ENCODE measurements at regions not wholly inside any gene's neighbourhood (a gene's known extent, or its start where the extent isn't known, plus 50 kb on each side); places are given as distances from the start of the nearest gene placed in this dataset.

DNA sequence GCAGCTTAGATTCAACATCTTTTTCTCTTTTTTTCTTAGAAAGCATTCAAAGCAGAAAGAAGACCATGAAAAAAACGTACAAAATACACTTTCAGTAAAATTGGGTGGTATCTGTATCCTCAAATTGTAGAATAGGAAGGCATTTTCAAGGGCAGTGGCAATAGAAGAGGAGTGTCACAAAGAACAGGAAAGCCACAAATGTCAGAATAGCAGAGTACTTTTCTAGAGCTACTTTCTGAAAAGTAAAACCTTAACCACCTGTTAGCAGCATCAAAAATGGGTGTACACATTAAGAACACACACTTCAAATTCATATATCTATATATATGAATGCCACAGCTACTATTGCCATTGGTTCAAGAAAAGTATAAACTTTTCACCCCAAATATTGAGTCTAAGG lies 412.1 kb upstream of the DCN start:
- no peak overlapping the region for H3K4me3 Mint-ChIP-seq
- H3K27ac Mint-ChIP-seq = no peak overlapping the region
- TF ChIP-seq, protein P1, sequence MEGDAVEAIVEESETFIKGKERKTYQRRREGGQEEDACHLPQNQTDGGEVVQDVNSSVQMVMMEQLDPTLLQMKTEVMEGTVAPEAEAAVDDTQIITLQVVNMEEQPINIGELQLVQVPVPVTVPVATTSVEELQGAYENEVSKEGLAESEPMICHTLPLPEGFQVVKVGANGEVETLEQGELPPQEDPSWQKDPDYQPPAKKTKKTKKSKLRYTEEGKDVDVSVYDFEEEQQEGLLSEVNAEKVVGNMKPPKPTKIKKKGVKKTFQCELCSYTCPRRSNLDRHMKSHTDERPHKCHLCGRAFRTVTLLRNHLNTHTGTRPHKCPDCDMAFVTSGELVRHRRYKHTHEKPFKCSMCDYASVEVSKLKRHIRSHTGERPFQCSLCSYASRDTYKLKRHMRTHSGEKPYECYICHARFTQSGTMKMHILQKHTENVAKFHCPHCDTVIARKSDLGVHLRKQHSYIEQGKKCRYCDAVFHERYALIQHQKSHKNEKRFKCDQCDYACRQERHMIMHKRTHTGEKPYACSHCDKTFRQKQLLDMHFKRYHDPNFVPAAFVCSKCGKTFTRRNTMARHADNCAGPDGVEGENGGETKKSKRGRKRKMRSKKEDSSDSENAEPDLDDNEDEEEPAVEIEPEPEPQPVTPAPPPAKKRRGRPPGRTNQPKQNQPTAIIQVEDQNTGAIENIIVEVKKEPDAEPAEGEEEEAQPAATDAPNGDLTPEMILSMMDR (IDR thresholded peaks at IDR 0.05) = no peak
- H3K27me3 Mint-ChIP-seq (ENCODE audit: insufficient read depth) = no peaks in the 10 kb centered on the region; the same call in 1 of the 2 replicates
- no peaks in the 10 kb centered on the region for H3K36me3 Mint-ChIP-seq (ENCODE audit: low read depth)
- no peak for DNase-seq
- no peaks in the 10 kb centered on the region; the same call in 1 of the 2 replicates for H3K9me3 Mint-ChIP-seq
- H3K4me1 Mint-ChIP-seq (ENCODE audit: low read depth) = no peaks in the 10 kb centered on the region

- H3K9me3 Mint-ChIP-seq = no peaks in the 10 kb centered on the region
- TF ChIP-seq, protein P1 (IDR thresholded peaks at IDR 0.05) = no peak
- no peak overlapping the region for H3K4me3 Mint-ChIP-seq
- no peaks in the 10 kb centered on the region for H3K4me1 Mint-ChIP-seq (ENCODE audit: low read depth)
- no peak overlapping the region for H3K27ac Mint-ChIP-seq
- no peaks in the 10 kb centered on the region for H3K36me3 Mint-ChIP-seq (ENCODE audit: low read depth)
- H3K27me3 Mint-ChIP-seq (ENCODE audit: insufficient read depth) = no peaks in the 10 kb centered on the region
- no peak for DNase-seq
These were observed 409.0 kb upstream of the DCN start for GRCh38 chr12:91591639-91591987.

- H3K27ac Mint-ChIP-seq = no peak overlapping the region
- DNase-seq = no peak
- no peak overlapping the region for H3K4me3 Mint-ChIP-seq
- no peaks in the 10 kb centered on the region for H3K27me3 Mint-ChIP-seq (ENCODE audit: insufficient read depth)
- no peaks in the 10 kb centered on the region for H3K9me3 Mint-ChIP-seq
- H3K4me1 Mint-ChIP-seq (ENCODE audit: low read depth) = no peaks in the 10 kb centered on the region
- TF ChIP-seq, protein P1 (IDR thresholded peaks at IDR 0.05) = no peak
- H3K36me3 Mint-ChIP-seq (ENCODE audit: low read depth) = no peaks in the 10 kb centered on the region
These were observed 408.5 kb upstream of the DCN start for GRCh38 chr12:91590966-91591638.

DNA sequence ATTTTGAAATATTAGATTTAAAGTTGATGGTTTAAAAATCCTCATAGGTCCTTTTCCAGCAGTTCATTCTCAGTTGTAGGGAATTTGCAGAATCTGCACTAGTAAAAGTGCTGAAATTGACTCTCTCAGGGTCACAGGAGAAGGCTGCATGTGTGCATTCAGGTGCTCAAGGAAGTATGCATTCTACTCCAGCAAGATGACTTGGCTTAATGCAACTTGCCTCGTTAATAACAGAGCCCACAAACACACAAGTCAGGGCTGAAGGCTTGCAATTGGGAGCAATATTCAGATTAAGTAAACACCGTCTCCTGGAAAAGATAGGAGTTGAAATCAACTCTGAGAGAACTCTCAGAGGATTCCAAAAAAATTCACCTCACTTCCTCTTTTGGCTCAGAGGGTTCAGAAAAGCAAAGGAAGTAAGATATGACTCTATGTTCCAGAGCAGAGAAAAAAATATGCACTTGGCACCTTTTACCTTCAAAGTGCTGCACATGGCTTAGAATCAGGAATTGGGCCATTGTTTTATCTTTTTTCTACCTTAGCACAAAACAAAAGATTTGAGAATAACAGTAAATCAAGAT lies 406.3 kb upstream of the DCN start:
- Mint-ChIP-seq H3K4me3 (no peak overlapping the region), H3K4me1 (ENCODE audit: low read depth) (no peaks in the 10 kb centered on the region), H3K27me3 (ENCODE audit: insufficient read depth) (no peaks in the 10 kb centered on the region), H3K9me3 (no peaks in the 10 kb centered on the region), H3K27ac (no peak overlapping the region), H3K36me3 (ENCODE audit: low read depth) (no peaks in the 10 kb centered on the region)
- no peak for DNase-seq
- TF ChIP-seq, protein P1 (IDR thresholded peaks at IDR 0.05) = no peak

DNA sequence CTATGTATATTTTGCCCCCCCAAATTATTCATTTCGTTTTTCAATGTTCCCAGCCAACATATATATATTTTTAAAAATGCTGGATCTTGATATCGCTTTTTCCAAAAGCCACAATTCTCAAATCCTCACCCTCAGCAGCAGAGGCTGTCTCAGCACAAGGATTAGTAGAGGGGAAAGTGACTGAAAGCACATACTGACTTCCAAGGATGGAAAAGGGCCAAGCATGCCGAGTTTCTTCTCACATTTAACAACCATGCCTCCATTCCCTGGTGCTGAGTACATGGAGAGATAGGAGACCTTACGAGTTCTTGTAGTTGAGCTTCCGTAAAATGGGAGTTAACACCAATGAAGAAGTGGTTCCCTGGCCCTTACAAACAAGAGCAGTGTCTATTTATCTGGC lies 403.4 kb upstream of the DCN start:
- H3K4me3 Mint-ChIP-seq = no peak overlapping the region
- H3K9me3 Mint-ChIP-seq = no peaks in the 10 kb centered on the region
- TF ChIP-seq, protein P1 (IDR thresholded peaks at IDR 0.05) = no peak
- H3K27me3 Mint-ChIP-seq (ENCODE audit: insufficient read depth) = no peaks in the 10 kb centered on the region
- no peaks in the 10 kb centered on the region for H3K4me1 Mint-ChIP-seq (ENCODE audit: low read depth)
- no peaks in the 10 kb centered on the region for H3K36me3 Mint-ChIP-seq (ENCODE audit: low read depth)
- H3K27ac Mint-ChIP-seq = no peak overlapping the region
- DNase-seq = no peak

All from HFFc6 (cell line).